ENCODE measurements at regions not wholly inside any gene's neighbourhood (a gene's known extent, or its start where the extent isn't known, plus 50 kb on each side); places are given as distances from the start of the nearest gene placed in this dataset.

DNA sequence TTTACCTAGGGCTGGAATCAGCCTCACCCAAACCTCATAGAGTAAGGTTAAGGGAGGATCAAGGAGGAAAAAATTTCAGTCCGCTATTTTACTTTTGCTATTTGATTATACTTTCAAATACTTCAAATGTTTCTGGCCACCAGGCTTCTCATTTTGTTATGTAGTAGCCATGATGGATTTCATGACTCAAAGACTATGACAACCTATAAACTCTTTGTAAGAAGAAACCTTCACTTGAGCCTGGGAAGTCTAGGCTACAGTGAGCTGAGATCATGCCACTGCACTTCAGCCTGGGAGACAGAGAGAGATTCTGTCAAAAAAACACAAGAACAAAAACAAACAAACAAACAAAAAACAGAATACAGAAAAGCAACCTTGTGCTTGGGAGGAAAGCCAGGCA, 293.6 kb upstream of the TNC start (continued):
- TF ChIP-seq EGR1 (IDR thresholded peaks at IDR 0.05; ENCODE audit: low read depth in 2 of 2) (no peak), FOXA2 (IDR thresholded peaks at IDR 0.05) (no peak)

GRCh38 chr9:115411993-115412452, 294.1 kb upstream of the TNC start:
- H3K9ac ChIP-seq (ENCODE audit: low read depth in 1 of 2, low read length in 2 of 2): no peak overlapping the region
- 60% methylated on average over 2 of the region's 2 CpGs for WGBS

More at GRCh38 chr9:115411993-115412452, 294.1 kb upstream of the TNC start:
- DNase-seq (ENCODE audit: low spot score): no peak
- Histone ChIP-seq H3K36me3 (ENCODE audit: control insufficient read depth in 4 of 4, insufficient read depth in 3 of 4, low read depth in 1 of 4, low read length in 3 of 4) (no peaks in the 10 kb centered on the region), H3K27me3 (ENCODE audit: control insufficient read depth in 4 of 4, insufficient read depth in 4 of 4, low read length in 3 of 4) (peaks cover 0 to 3% (median 0%) of the 10 kb centered on the region in 4 donors), H3K9me3 (ENCODE audit: control insufficient read depth in 4 of 4, low read length in 3 of 4) (no peaks in the 10 kb centered on the region), H3K4me3 (ENCODE audit: low read depth in 1 of 3, low read length in 3 of 3) (no peak overlapping the region), H3K4me1 (ENCODE audit: control insufficient read depth in 4 of 4, insufficient read depth in 4 of 4, low read length in 3 of 4) (no peaks in the 10 kb centered on the region), H3K27ac (ENCODE audit: low read depth in 1 of 2, low read length in 2 of 2) (no peak overlapping the region)
- TF ChIP-seq, protein P1, sequence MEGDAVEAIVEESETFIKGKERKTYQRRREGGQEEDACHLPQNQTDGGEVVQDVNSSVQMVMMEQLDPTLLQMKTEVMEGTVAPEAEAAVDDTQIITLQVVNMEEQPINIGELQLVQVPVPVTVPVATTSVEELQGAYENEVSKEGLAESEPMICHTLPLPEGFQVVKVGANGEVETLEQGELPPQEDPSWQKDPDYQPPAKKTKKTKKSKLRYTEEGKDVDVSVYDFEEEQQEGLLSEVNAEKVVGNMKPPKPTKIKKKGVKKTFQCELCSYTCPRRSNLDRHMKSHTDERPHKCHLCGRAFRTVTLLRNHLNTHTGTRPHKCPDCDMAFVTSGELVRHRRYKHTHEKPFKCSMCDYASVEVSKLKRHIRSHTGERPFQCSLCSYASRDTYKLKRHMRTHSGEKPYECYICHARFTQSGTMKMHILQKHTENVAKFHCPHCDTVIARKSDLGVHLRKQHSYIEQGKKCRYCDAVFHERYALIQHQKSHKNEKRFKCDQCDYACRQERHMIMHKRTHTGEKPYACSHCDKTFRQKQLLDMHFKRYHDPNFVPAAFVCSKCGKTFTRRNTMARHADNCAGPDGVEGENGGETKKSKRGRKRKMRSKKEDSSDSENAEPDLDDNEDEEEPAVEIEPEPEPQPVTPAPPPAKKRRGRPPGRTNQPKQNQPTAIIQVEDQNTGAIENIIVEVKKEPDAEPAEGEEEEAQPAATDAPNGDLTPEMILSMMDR (IDR thresholded peaks at IDR 0.05; ENCODE audit: low read depth, low read length, missing input control): no peak
- TF ChIP-seq RXRA (IDR thresholded peaks at IDR 0.05) (no peak), TAF1 (conservative IDR thresholded peaks at IDR 0.05) (no peak), MAX (IDR thresholded peaks at IDR 0.05) (no peak), NR2F2 (IDR thresholded peaks at IDR 0.05) (no peak), RAD21 (IDR thresholded peaks at IDR 0.05) (no peak), EGR1 (IDR thresholded peaks at IDR 0.05; ENCODE audit: low read depth in 2 of 2) (no peak), REST (IDR thresholded peaks at IDR 0.05) (no peak), YY1 (IDR thresholded peaks at IDR 0.05) (no peak), HNF4G (IDR thresholded peaks at IDR 0.05) (no peak), FOXA2 (IDR thresholded peaks at IDR 0.05) (no peak), SP1 (IDR thresholded peaks at IDR 0.05) (no peak), JUND (IDR thresholded peaks at IDR 0.05) (no peak), FOXA1 (IDR thresholded peaks at IDR 0.05) (no peak), HNF4A (conservative IDR thresholded peaks at IDR 0.05) (no peak)
- TF ChIP-seq, protein P2, sequence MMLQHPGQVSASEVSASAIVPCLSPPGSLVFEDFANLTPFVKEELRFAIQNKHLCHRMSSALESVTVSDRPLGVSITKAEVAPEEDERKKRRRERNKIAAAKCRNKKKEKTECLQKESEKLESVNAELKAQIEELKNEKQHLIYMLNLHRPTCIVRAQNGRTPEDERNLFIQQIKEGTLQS (IDR thresholded peaks at IDR 0.05): no peak

All from liver (tissue), 8 donors.